ENCODE measurements at regions not wholly inside any gene's neighbourhood (a gene's known extent, or its start where the extent isn't known, plus 50 kb on each side); places are given as distances from the start of the nearest gene placed in this dataset.

- Histone ChIP-seq H3K36me3 (no peaks in the 10 kb centered on the region), H3K4me3 (no peak overlapping the region), H3K4me1 (no peaks in the 10 kb centered on the region), H3K27ac (no peak overlapping the region), H3K27me3 (no peaks in the 10 kb centered on the region), H3K9me3 (no peaks in the 10 kb centered on the region)
- ATAC-seq, result no peak
- intact Hi-C loops (cut with DNase I), result no loop called here
- no peak for TF ChIP-seq CTCF (IDR thresholded peaks at IDR 0.05)
- no peak for FAIRE-seq
- no peak for DNase-seq
Observed at GRCh38 chr5:54859316-54859715, 126.1 kb downstream of the ESM1 start.

- Histone ChIP-seq H3K9me3 (no peaks in the 10 kb centered on the region), H3K36me3 (no peaks in the 10 kb centered on the region), H3K27me3 (no peaks in the 10 kb centered on the region), H3K4me3 (no peak overlapping the region), H3K4me1 (no peaks in the 10 kb centered on the region), H3K27ac (no peak overlapping the region)
- no peak for DNase-seq
- no peak for ATAC-seq
- WGBS, 2 donors, result 50 to 58% methylated on average over 5 of the region's 5 CpGs
- intact Hi-C loops (cut with DNase I), result no loop called here
- no peak for FAIRE-seq
- TF ChIP-seq CTCF (IDR thresholded peaks at IDR 0.05), result no peak
Observed at GRCh38 chr5:54854883-54855581, 130.4 kb downstream of the ESM1 start.

- FAIRE-seq (no peak), DNase-seq (no peak), ATAC-seq (no peak)
- no peak for TF ChIP-seq CTCF (IDR thresholded peaks at IDR 0.05)
- intact Hi-C loops (cut with DNase I), result no loop called here
- no peaks in the 10 kb centered on the region for H3K4me1 ChIP-seq
- H3K27me3 ChIP-seq, result no peaks in the 10 kb centered on the region
- no peak overlapping the region for H3K27ac ChIP-seq
- WGBS, 2 donors, result 41 to 51% methylated on average over 3 of the region's 3 CpGs
- no peak overlapping the region for H3K4me3 ChIP-seq
- H3K36me3 ChIP-seq, result no peaks in the 10 kb centered on the region
- no peaks in the 10 kb centered on the region for H3K9me3 ChIP-seq
Observed at GRCh38 chr5:54852007-54852406, 133.4 kb downstream of the ESM1 start.

GRCh38 chr5:54851449-54851848 lies 133.9 kb downstream of the ESM1 start:
- H3K27ac ChIP-seq, result no peak overlapping the region
- FAIRE-seq, result no peak
- no peak for TF ChIP-seq CTCF (IDR thresholded peaks at IDR 0.05)
- no peak for ATAC-seq
- H3K27me3 ChIP-seq, result no peaks in the 10 kb centered on the region
- no peaks in the 10 kb centered on the region for H3K4me1 ChIP-seq
- no peaks in the 10 kb centered on the region for H3K9me3 ChIP-seq
- 54 to 65% methylated on average over 4 of the region's 4 CpGs for WGBS, 2 donors
- no peak for DNase-seq
- H3K4me3 ChIP-seq, result no peak overlapping the region
- intact Hi-C loops (cut with DNase I), result no loop called here
- no peaks in the 10 kb centered on the region for H3K36me3 ChIP-seq

- no peaks in the 10 kb centered on the region for H3K9me3 ChIP-seq
- H3K4me1 ChIP-seq, result no peaks in the 10 kb centered on the region
- intact Hi-C loops (cut with DNase I), result loop anchor here in 1 of 3 donors (5.0 kb wide), 1 partner anchor 331 kb away; the partner anchor contains the start of gene SNX18
- DNase-seq, result no peak
- no peak for TF ChIP-seq CTCF (IDR thresholded peaks at IDR 0.05)
- no peaks in the 10 kb centered on the region for H3K36me3 ChIP-seq
- H3K4me3 ChIP-seq, result no peak overlapping the region
- H3K27ac ChIP-seq, result no peak overlapping the region
- H3K27me3 ChIP-seq, result no peaks in the 10 kb centered on the region
- no peak for FAIRE-seq
- WGBS, 2 donors, result 37 to 46% methylated on average over 5 of the region's 5 CpGs
- no peak for ATAC-seq
Observed at GRCh38 chr5:54848581-54848980, 136.8 kb downstream of the ESM1 start.

Data from pancreas (tissue), 10 donors.